Fibroblast of mammary gland (primary cell): ENCODE measurements at regions not wholly inside any gene's neighbourhood (a gene's known extent, or its start where the extent isn't known, plus 50 kb on each side); places are given as distances from the start of the nearest gene placed in this dataset.

Experiments used
- DNase-seq: peaks from one replicate; pipeline ENCODE4 v3.0.0-alpha.2; 2010; ENCODE audit warnings: low read depth
- H3K4me3 ChIP-seq: 2 replicates; pipeline ENCODE4 v1.5.1; 2011; ENCODE audit warnings: low read depth, mild to moderate bottlenecking, low read length, moderate library complexity; ENCODE audit not compliant: control insufficient read depth
- TF ChIP-seq, protein P1 (sequence below): conservative IDR thresholded peaks from 2 replicates; pipeline ENCODE4 v1.5.1; 2011; ENCODE audit warnings: low read depth, low read length, inconsistent platforms; ENCODE audit not compliant: control insufficient read depth, insufficient read depth

DNA sequence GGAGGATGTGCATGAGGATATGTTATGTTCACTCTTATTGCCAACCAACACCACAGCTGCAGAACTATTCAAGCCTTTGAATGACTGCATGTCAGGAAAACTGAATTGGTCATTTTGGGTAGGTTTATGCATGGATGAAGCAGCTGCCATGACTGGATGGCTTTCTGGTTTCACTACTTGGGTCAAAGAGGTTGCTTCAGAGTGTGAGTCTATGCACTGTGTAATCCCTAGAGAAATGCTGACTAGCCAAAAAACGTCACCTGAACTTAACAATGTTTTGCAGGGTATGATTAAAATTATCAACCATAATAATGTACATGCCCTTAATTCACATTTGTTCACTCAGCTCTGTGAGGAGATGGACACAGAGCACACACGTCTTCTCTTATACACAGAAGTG lies 206.7 kb upstream of the RBBP8 start:
- DNase-seq = no peak
- TF ChIP-seq, protein P1, sequence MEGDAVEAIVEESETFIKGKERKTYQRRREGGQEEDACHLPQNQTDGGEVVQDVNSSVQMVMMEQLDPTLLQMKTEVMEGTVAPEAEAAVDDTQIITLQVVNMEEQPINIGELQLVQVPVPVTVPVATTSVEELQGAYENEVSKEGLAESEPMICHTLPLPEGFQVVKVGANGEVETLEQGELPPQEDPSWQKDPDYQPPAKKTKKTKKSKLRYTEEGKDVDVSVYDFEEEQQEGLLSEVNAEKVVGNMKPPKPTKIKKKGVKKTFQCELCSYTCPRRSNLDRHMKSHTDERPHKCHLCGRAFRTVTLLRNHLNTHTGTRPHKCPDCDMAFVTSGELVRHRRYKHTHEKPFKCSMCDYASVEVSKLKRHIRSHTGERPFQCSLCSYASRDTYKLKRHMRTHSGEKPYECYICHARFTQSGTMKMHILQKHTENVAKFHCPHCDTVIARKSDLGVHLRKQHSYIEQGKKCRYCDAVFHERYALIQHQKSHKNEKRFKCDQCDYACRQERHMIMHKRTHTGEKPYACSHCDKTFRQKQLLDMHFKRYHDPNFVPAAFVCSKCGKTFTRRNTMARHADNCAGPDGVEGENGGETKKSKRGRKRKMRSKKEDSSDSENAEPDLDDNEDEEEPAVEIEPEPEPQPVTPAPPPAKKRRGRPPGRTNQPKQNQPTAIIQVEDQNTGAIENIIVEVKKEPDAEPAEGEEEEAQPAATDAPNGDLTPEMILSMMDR = no peak
- no peak overlapping the region for H3K4me3 ChIP-seq

DNA sequence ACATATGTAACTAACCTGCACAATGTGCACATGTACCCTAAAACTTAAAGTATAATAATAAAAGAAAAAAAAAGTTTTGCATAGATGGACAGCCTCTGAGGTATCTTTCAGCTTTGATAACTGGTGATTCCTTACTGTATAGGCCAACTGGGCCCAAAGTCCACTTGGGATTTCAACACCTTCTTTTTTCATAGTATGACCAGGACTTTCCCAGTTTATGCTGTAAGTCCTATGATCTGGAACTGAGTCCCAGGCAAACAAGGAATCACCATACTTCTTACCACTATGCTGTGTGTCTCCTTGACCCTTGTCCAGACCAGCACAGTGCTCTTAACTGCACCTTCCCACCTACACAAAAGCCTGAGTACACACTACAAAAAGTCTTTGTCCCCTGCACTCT lies 205.1 kb upstream of the RBBP8 start:
- no peak for DNase-seq
- TF ChIP-seq, protein P1 = no peak
- H3K4me3 ChIP-seq = no peak overlapping the region

DNA sequence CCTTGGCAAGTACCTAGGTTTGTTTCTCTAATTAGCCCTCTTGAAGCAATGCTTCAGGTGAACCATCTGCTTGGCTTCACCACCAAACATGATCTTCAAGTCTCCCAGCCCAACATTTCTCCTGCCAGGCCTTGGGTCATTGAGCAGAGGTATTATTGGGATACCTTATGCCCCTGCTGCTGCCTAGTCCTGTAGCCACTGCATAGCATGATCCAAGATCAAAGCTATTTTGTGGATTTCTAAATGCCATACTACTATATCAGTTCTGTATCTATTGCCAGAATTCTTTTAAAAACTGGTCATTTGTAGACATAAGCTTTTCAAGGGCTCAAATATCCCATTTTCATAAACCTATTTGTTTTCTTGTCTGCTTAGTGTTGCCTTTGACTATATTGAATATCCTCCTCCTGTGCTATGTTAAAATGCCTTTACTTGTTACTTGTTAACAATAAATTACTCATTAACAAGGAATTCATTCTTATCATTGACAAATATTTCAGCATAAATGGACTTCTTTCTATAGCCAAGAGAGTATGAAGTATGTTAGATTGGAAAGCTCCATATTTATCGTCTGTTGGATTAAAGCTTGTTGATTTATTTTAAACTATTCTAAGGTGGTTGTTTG lies 204.5 kb upstream of the RBBP8 start:
- DNase-seq = no peak
- TF ChIP-seq, protein P1 = no peak
- no peak overlapping the region for H3K4me3 ChIP-seq

DNA sequence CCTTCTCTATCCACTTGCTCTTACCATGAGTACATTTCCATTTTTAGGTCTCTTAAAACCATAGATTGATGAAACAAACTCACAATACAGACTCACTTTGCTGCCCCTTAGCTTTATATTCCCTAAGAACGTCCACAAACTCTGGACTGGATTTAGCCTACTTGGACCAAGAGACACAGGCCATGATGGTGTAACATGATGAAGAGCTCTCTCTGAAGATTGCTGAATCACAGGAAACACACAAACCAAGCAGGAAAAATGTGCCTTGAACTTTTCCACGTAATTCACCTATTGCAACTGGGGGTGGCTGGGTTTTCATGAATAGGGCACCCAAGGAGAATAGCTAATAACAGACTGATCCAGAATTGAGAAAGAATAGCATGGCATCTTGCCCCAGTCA lies 201.7 kb upstream of the RBBP8 start:
- DNase-seq = no peak
- TF ChIP-seq, protein P1 = no peak
- no peak overlapping the region for H3K4me3 ChIP-seq

DNA sequence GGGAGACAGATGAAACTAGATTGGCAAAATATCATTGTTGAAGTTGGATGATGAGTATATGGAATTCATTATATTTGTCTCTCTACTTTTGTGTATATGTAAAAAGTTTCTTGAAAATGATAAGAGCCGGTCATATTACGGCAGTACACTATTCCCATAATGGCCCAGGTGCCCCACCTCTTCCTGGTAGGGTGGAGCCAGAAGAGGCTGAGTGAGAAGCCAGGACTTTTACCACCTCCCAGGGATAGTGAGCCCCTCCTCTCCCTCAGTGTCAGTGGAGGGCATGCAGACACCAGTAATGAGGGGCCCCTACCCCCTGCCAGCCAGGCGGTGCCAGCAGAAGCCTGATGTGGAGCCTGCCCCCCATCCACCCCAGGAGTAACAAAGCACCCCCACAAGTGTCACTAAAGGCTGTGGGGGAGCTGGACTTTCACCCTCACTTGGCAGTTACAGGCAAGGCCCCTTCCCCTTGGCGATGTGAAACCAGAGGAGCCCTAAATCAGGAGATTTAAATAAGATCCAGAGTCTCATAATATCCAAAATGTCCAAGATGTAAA lies 198.9 kb upstream of the RBBP8 start:
- no peak for DNase-seq
- TF ChIP-seq, protein P1 = no peak
- H3K4me3 ChIP-seq = no peak overlapping the region

DNA sequence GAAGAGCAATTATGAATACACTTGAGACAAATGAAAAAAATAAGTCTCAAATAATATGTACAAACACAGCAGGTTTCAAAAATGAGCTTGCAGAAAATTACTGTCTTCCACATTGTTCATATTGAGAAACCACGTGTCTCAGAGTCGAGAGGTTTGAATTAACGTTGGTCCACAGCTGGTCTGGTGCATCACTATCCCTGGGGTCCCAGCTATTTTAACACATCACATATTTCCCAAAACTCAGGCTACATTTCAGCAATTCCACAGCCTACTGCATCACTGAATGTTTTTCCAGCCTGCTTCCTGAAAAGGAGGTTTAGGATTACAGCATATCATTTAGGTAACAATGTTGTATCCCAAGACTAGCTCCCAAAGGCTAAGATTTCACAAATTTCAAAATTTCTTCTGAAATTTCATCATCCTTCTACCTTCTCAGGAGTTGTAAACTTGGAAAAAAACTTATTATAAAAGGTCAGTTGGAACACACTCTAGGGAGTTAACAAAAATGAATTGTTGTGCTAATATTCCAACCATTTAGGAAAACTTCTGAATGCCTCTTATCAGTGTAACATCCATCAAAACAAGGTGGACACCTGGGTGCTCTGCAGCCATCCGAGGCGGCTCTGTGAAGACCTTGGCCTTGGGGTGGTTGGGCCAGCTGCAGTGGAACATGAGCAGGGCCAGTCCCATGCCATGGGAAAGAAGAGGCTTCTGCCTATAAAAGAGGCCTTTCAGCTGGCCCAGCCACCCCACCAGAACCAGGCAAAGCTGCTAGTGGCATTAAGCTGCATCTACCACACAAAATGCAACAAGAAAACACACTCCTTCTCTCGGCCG lies 198.1 kb upstream of the RBBP8 start:
- DNase-seq = peak; percentile 86
- TF ChIP-seq, protein P1 = no peak
- H3K4me3 ChIP-seq = no peak overlapping the region
